HEK293T (cell line): ENCODE measurements at regions not wholly inside any gene's neighbourhood (a gene's known extent, or its start where the extent isn't known, plus 50 kb on each side); places are given as distances from the start of the nearest gene placed in this dataset.

Experiments
- HDGF ChIP-seq: fragments of 450-650 bp; IDR thresholded peaks from 2 replicates; pipeline ENCODE4 v1.6.1; 2017; ENCODE audit warnings: antibody characterized with exemption, borderline replicate concordance
- LEF1 ChIP-seq: fragments of 450-650 bp; IDR thresholded peaks from 2 replicates; pipeline ENCODE4 v1.6.1; 2017; ENCODE audit warnings: mild to moderate bottlenecking, borderline replicate concordance
- SP1 ChIP-seq: fragments of 450-650 bp; IDR thresholded peaks from 2 replicates; pipeline ENCODE4 v1.6.1; 2017

- TF ChIP-seq SP1 = no peak
- no peak for TF ChIP-seq HDGF
- no peak for TF ChIP-seq LEF1
Measured at GRCh38 chr3:75332794-75333193, 331.3 kb upstream of the FRG2C start.
